ENCODE measurements at regions not wholly inside any gene's neighbourhood (a gene's known extent, or its start where the extent isn't known, plus 50 kb on each side); places are given as distances from the start of the nearest gene placed in this dataset.

DNA sequence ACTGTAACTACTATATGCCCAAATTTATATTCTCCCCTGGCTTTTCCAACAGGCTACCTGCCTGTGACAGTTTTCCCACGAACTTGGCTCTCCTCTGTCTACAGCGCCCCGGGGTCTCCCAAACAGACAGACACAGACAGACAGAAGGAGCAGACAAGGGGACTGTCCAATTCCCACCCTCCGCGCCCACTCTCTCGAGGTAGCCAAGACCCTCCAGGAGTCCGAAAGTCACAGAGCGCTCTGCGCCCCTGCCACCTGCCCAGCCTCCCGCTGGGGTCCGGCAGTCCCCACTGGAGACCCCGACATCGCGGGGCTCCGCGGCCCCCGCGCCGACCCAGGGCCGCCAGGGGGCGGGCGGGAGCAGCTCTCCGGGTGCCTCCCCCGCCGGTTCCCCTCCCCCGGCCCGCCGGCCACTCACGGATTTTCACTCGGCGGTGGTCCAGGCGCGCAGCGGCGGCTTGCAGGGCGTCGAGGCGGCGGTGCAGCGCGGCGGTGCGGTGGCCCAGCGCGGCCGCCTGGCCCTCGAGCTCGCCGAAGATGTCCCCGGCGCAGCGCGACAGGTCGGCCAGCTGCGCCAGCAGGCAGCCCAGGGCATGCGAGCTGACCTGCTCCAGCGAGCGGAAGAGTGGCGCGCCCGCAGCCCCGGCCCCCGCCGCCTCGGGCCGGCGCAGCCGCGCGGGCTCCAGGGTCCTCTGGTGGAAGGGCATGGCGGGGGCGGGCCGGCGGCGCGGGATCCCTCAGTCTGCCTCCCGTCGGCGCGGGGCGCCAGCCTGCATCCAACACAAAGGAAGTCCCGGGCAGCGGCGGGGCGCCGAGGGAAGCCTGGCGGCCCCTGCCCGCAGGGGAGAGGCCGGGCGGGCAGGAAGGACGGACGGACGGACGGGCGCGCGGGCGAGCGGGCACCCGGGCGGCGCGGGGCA lies 81.3 kb upstream of the CCDC28A start:
- peak; percentile 52 for DNase-seq (ENCODE audit: low read depth)

DNA sequence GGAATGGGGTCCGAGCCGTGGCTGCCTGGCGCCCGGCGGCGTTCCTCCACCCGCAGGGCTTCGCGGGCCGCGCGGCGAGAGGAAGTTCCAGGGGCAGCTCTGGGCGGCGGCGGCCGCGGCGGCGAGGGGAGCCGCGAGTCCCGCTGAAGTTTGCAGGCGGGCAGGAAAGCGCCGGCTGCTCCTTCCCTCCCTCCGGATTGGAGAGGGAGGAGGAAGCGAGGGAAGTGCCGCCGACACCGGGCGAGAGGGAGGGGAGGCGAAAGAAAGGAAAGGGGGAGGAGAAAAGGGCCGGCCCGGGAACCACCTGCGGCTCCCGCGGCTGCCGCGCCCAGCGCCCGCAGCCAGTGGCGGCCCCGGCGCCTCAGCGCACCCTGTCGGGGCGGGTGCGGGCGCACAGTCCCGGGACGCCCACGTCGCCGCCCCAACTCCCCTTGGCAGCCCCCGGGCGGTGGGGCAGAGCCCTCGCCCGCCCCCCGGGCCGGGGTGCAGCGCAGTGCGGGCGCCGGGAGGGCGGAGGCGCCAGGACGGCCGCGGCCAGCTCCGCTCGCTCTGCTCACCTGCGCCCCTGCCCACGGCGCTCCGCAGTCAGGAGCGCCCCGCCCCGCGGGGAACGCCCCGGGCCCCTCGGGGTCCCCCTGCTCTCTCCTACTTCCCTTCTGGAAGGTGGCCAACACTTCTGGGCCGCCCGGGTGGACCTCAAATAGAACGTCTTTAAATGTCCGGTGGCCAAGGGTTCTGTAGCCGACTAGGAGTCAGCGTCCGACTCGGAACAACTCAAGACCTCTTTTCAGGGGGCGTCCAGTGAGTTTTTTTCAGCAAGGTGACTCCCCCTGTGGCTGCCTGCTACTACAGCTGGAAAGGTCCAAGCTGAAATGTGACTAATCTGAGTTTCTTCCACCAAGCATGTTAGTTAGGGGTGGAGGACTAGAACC lies 80.3 kb upstream of the CCDC28A start:
- DNase-seq (ENCODE audit: low read depth) = peak; percentile 67

DNA sequence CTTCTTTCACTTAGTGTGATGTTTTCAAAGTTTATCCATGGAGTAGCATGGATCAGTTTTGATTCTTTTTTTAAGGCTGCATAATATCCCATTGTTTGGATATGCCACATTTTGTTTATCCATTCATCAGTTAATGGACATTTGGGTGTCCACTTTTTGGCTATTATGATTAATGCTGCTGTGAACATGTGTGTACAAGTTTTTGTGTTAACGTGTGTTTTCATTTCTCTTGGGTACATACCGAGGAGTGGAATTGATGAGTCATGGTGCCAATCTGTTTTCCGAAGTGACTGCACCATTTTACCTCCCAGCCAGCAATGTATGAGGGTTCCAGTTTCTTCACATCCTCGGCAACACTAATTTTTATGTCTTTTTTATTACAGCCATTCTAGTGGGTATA lies 78.4 kb upstream of the CCDC28A start:
- peak; percentile 38 for DNase-seq (ENCODE audit: low read depth)

DNA sequence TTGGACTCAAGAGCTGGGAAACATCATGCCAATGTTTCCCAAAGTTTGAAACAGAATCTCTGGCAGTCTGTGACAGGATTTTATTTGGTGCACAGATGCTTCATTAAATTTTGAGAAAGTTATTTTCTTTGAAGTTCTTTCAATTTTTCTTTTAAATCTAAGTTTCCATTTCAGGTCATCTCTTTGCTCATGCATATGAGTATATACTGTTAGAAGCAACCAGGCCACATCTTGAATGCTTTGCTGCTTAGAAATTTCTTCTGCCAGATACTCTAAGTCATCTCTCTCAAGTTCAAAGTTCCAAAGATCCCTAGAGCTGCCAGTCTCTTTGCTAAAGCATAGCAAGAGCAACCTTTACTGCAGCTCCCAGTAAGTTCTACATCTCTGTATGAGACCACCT lies 59.1 kb upstream of the CCDC28A start:
- DNase-seq (ENCODE audit: low read depth) = no peak

DNA sequence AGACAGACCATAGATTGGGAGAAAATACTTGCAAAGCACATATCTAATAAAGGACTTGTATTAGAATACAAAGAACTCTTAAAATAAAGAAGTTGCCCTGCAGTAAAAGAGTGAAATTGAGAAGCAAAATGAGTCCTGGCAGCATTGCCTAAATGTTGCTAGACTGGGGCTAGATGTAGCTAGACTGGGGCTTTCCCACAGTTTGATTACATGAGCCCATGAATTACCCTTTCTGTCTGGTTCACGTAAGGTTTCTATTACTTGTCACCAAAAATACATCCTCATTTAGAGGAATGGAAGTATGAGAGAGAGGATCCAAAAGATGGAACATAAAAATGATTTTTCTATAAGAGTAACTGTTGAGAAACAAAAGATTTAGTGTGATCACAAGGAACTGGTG lies 57.6 kb upstream of the CCDC28A start:
- DNase-seq (ENCODE audit: low read depth) = no peak

DNA sequence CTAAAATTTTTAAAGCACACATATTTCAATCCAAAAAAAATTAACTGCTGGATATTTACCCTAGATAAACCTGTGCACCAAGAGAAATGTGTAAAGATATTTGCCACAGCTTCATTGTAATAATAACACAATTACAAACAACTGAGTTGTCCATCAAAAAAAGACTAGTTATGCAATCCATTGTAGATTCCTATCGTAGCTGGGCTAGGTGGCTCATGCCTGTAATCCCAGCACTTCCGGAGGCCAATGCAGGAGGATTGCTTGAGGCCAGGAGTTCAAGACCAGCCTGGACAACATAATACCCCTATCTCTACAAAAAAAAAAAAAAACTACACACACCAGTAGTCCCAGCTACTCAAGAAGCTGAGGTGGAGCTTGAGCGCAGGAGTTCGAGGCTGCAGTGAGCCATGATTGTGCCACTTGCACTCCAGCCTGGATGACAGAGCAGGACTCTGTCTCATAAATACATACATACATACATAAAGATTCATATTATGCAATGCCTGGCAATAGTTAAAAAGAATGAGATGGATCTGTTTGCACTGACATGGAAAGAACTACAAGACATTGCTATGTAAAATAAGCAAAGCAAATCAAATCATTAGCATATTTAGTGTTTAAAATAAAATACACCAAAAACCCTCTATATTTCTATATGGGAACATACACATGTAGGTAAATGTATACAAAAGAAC lies 56.5 kb upstream of the CCDC28A start:
- DNase-seq (ENCODE audit: low read depth) = no peak

DNA sequence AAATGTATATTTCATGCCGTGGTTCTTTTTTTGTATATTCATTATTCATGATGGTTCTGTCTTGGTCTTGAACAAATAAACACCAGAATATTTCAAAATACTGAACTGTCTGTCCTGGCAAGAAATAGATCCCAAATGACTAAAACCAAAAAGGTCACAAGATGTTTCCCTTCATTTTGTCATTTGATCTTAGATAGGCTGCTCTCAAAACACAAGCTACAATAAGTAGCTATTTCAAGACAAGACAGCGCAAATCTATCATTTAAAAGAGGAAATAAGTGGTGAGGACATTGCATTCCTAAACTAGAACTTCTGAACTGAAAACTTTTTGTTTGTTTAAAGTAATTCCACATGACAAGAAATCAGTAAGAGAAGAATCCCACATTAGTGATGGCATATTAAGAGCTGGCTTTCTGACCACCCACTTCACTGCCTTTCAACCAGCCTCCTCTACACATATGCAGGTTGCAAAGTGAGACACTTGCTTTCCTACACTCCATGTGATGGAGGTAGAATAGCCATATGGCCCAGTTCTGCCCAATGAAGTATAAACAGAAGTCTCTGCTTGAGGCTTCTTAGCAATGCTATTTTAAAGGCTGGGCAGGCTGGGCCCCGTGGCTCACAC lies 54.4 kb upstream of the CCDC28A start:
- DNase-seq (ENCODE audit: low read depth) = peak; percentile 41

DNA sequence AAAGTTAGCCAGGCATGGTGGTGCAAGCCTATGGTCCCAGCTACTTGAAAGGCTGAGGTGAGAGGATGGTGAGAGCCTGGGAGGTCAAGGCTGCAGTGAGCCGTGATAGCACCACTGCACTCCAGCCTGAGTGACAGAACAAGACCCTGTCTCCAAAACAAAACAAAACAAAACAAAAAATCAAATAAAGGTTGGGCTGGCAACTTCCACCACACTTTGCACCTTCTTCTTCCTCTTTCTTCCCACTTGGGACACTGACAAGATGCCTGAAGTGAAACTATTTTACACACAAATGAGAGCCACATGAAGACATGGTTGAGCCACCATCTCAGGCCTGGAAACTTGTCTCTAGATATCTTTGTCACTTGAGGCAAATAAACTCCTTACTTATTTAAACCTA lies 53.8 kb upstream of the CCDC28A start:
- no peak for DNase-seq (ENCODE audit: low read depth)

DNA sequence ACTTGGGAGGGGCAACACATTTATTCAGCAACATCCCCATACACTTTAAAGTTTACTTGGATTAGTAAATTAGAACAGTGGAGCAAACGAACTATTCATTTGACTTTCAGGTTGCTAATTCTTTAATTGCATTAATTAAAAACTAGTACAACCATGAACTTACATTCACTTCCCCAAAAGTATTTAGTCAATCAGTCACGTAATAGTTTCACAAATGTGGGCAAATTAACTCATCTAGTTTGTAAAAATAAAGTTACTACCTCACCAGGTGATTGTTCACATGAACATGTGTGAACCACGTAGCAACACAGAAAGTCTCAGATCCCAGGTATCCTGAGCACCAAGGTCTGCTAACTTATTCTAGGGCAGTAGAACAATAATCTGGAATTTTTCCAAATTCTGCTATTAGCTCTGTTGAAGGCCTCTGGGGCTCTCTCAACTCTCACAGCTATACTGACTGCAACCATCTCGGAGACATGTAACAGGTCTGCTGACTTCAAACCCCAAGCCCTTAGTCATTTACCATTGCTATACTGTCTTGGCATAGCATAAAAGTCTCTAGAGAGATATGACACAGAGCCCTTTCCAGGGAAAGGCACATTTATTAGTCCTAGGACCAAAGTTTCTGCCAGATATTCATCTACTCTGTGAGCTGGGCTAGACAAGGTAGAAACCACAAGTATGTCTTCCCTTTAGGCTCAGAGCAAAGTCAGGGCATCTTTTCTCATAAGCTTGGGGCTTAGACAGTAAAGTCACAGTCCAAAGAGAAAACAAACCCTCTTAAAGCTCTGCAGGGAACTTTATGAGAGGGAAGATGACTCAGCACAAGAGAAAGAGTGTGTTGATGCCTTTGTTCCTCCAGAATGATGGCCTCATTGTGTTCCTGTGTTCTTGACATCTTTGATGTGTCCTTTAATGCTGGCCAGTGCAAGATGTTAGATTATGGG lies 50.9 kb upstream of the CCDC28A start:
- DNase-seq (ENCODE audit: low read depth) = peak; percentile 42
